GM23338 (cell line): ENCODE measurements at regions not wholly inside any gene's neighbourhood (a gene's known extent, or its start where the extent isn't known, plus 50 kb on each side); places are given as distances from the start of the nearest gene placed in this dataset.

Experiments used
- ATAC-seq: fragments of 200-7000 bp; cut with Tn5 transposase; 3 replicates; pipeline ENCODE4 v1.9.1; 2020
- DNase-seq: peaks from one replicate; pipeline ENCODE4 v3.0.0-alpha.2; 2015; ENCODE audit warnings: low spot score
- H2AFZ ChIP-seq: fragments of 200-600 bp; sonication (generic); 2 replicates; pipeline ENCODE4 v1.8.0; 2016; ENCODE audit warnings: antibody characterized with exemption, mild to moderate bottlenecking, moderate library complexity
- H3F3A ChIP-seq: fragments of 200-600 bp; sonication (generic); replicated peaks from 2 replicates; pipeline ENCODE4 v1.8.0; 2017; ENCODE audit warnings: antibody characterized with exemption, mixed run types, low read depth
- H3K27ac ChIP-seq: fragments of 200-600 bp; sonication (generic); 2 replicates; pipeline ENCODE4 v1.6.1; 2016; ENCODE audit warnings: low read depth
- H3K27me3 ChIP-seq: fragments of 200-600 bp; sonication (generic); 2 replicates; pipeline ENCODE4 v1.8.0; 2016; ENCODE audit warnings: mild to moderate bottlenecking, mixed run types, moderate library complexity; ENCODE audit not compliant: insufficient read depth
- H3K36me3 ChIP-seq: fragments of 200-600 bp; sonication (generic); 2 replicates; pipeline ENCODE4 v1.8.0; 2016; ENCODE audit warnings: mild to moderate bottlenecking; ENCODE audit not compliant: insufficient read depth
- H3K4me1 ChIP-seq: fragments of 200-600 bp; sonication (generic); 2 replicates; pipeline ENCODE4 v1.8.0; 2016; ENCODE audit warnings: mild to moderate bottlenecking, moderate library complexity; ENCODE audit not compliant: insufficient read depth
- H3K4me2 ChIP-seq: fragments of 200-600 bp; sonication (generic); 2 replicates; pipeline ENCODE4 v1.7.1; 2017; ENCODE audit warnings: mixed run types
- H3K4me3 ChIP-seq: fragments of 200-600 bp; sonication (generic); 2 replicates; pipeline ENCODE4 v1.6.1; 2016; ENCODE audit warnings: mixed run types
- H3K79me2 ChIP-seq: fragments of 200-600 bp; sonication (generic); replicated peaks from 2 replicates; pipeline ENCODE4 v1.8.0; 2017; ENCODE audit warnings: mild to moderate bottlenecking; ENCODE audit not compliant: insufficient read depth
- H3K9me2 ChIP-seq: fragments of 200-600 bp; sonication (generic); 2 replicates; pipeline ENCODE4 v1.8.0; 2017; ENCODE audit not compliant: insufficient read depth
- H4K20me1 ChIP-seq: fragments of 200-600 bp; sonication (generic); replicated peaks from 2 replicates; pipeline ENCODE4 v1.8.0; 2017; ENCODE audit warnings: mild to moderate bottlenecking; ENCODE audit not compliant: insufficient read depth
- H3K27ac Mint-ChIP-seq: 2 replicates; pipeline ENCODE4 v1.8.0; 2020; ENCODE audit warnings: inconsistent platforms, mild to moderate bottlenecking, moderate library complexity, mixed read lengths
- H3K27me3 Mint-ChIP-seq: 3 replicates; pipeline ENCODE4 v1.8.0; 2022; ENCODE audit warnings: low read depth, mild to moderate bottlenecking, moderate library complexity, mixed read lengths, inconsistent platforms; ENCODE audit not compliant: insufficient read depth, poor library complexity
- H3K36me3 Mint-ChIP-seq: 3 replicates; pipeline ENCODE4 v1.8.0; 2021; ENCODE audit warnings: low read depth, mild to moderate bottlenecking, inconsistent platforms, moderate library complexity, mixed read lengths
- H3K4me1 Mint-ChIP-seq: 3 replicates; pipeline ENCODE4 v1.8.0; 2020; ENCODE audit warnings: mild to moderate bottlenecking, inconsistent platforms, mixed read lengths
- H3K4me3 Mint-ChIP-seq: 3 replicates; pipeline ENCODE4 v1.8.0; 2021; ENCODE audit warnings: moderate library complexity, mild to moderate bottlenecking, inconsistent platforms, mixed read lengths
- H3K9me3 Mint-ChIP-seq: 3 replicates; pipeline ENCODE4 v1.8.0; 2020; ENCODE audit warnings: moderate library complexity, mild to moderate bottlenecking, inconsistent platforms, mixed read lengths
- CREB1 ChIP-seq: fragments of 250-450 bp; sonication (Bioruptor Pico); IDR thresholded peaks from 2 replicates; pipeline ENCODE4 v1.5.0; 2020; ENCODE audit warnings: low read depth, mild to moderate bottlenecking, moderate library complexity
- ETS1 ChIP-seq: IDR thresholded peaks from 2 replicates; pipeline ENCODE4 v1.6.1; 2016; ENCODE audit warnings: antibody characterized with exemption
- EZH2 ChIP-seq: fragments of 200-600 bp; sonication (generic); IDR thresholded peaks from one replicate; pipeline ENCODE4 v1.8.0; 2017; ENCODE audit warnings: antibody characterized with exemption, mild to moderate bottlenecking, low read depth; ENCODE audit not compliant: unreplicated experiment
- EZH2phosphoT487 ChIP-seq: fragments of 200-600 bp; sonication (generic); IDR thresholded peaks from one replicate; pipeline ENCODE4 v1.8.1; 2018; ENCODE audit warnings: antibody characterized with exemption; ENCODE audit not compliant: unreplicated experiment
- JUNB ChIP-seq: IDR thresholded peaks from one replicate; pipeline ENCODE4 v1.6.1; 2016; ENCODE audit warnings: antibody characterized with exemption; ENCODE audit not compliant: unreplicated experiment
- NANOG ChIP-seq: IDR thresholded peaks from 2 replicates; pipeline ENCODE4 v1.6.1; 2016; ENCODE audit warnings: antibody characterized with exemption, borderline replicate concordance
- POLR2AphosphoS5 ChIP-seq: IDR thresholded peaks from 2 replicates; pipeline ENCODE4 v1.6.1; 2016; ENCODE audit warnings: antibody characterized with exemption, low read depth
- STAT1 ChIP-seq: IDR thresholded peaks from one replicate; pipeline ENCODE4 v1.6.1; 2016; ENCODE audit warnings: antibody characterized with exemption; ENCODE audit not compliant: unreplicated experiment
- ZNF114 ChIP-seq: fragments of 250-450 bp; sonication (Bioruptor Pico); IDR thresholded peaks from 2 replicates; pipeline ENCODE4 v1.5.0; 2020; ENCODE audit warnings: mild to moderate bottlenecking, moderate library complexity
- ZNF331 ChIP-seq: fragments of 250-450 bp; sonication (Bioruptor Pico); IDR thresholded peaks from 2 replicates; pipeline ENCODE4 v1.5.0; 2020; ENCODE audit warnings: low read depth, mild to moderate bottlenecking, moderate library complexity
- ZNF462 ChIP-seq: fragments of 250-450 bp; sonication (Bioruptor Pico); IDR thresholded peaks from 2 replicates; pipeline ENCODE4 v1.5.0; 2020; ENCODE audit warnings: mild to moderate bottlenecking, moderate library complexity
- TF ChIP-seq, protein P1 (sequence below), 2 experiments: fragments of 200-600 bp in 1 of 2; sonication (generic) in 1 of 2; conservative IDR thresholded peaks; 2 replicates each; pipeline versions ENCODE4 v1.5.1 to v1.6.1; 2016 to 2017; ENCODE audit warnings: antibody characterized with exemption in 2 of 2, low read depth in 2 of 2, mild to moderate bottlenecking in 2 of 2, moderate library complexity in 1 of 2
- TF ChIP-seq, protein P2 (sequence below): IDR thresholded peaks from one replicate; pipeline ENCODE4 v1.6.1; 2018; ENCODE audit warnings: antibody characterized with exemption; ENCODE audit not compliant: unreplicated experiment

DNA sequence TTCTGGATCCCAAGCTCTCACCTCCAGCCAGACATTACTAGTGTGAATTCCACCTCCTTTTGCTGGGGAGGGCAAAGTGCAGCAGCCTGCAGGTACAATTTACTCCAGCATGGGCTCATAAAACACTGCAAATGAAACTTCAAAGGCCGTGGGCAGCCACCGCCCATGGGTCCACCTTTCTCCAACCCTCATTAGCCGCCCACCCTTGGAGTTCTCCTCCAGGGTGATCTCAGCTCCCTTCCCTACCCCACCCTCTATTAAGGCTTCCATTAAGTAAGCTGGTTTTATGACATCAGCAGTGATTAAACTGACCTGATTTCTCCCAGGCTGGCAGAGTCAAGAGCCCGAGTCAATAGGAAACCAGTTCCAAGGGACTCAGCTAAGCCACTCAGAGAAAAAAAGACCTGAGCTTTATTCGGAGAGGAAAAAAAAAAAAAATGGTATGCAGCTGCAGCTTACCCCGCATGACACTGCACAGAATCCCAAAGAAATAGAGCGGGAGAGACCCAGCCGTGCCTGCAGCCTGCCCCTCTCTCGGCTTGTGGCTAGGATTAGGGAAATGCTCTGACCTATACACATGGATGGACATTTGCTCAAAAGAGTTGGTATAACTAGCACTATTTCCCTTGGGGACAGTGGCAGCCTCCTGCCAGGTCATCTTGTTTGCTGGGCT is 319.6 kb downstream of the PTTG2 start:
- Histone ChIP-seq H3K27me3 (no peaks in the 10 kb centered on the region), H4K20me1 (no peaks in the 10 kb centered on the region), H3K36me3 (no peaks in the 10 kb centered on the region), H3K27ac (no peak overlapping the region), H3K4me3 (no peak overlapping the region), H3K4me2 (no peak overlapping the region), H3F3A (no peaks in the 10 kb centered on the region), H2AFZ (no peak overlapping the region), H3K9me2 (0 out of 2 replicates have a peak, but pooled peaks cover under 1% of the 10 kb centered on the region), H3K79me2 (no peaks in the 10 kb centered on the region), H3K4me1 (peaks cover 9% of the 10 kb centered on the region)
- H3K4me1 Mint-ChIP-seq = peaks cover 17% of the 10 kb centered on the region
- ATAC-seq (peak; percentile 72), DNase-seq (no peak)
- no peak for TF ChIP-seq JUNB
- TF ChIP-seq STAT1 = no peak
- no peak for TF ChIP-seq ZNF114
- TF ChIP-seq ZNF331 = no peak
- no peak for TF ChIP-seq CREB1 (CRISPR knock-in tag)
- TF ChIP-seq EZH2 = no peak
- TF ChIP-seq, protein P1, sequence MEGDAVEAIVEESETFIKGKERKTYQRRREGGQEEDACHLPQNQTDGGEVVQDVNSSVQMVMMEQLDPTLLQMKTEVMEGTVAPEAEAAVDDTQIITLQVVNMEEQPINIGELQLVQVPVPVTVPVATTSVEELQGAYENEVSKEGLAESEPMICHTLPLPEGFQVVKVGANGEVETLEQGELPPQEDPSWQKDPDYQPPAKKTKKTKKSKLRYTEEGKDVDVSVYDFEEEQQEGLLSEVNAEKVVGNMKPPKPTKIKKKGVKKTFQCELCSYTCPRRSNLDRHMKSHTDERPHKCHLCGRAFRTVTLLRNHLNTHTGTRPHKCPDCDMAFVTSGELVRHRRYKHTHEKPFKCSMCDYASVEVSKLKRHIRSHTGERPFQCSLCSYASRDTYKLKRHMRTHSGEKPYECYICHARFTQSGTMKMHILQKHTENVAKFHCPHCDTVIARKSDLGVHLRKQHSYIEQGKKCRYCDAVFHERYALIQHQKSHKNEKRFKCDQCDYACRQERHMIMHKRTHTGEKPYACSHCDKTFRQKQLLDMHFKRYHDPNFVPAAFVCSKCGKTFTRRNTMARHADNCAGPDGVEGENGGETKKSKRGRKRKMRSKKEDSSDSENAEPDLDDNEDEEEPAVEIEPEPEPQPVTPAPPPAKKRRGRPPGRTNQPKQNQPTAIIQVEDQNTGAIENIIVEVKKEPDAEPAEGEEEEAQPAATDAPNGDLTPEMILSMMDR (conservative IDR thresholded peaks at IDR 0.05; ENCODE audit: low read depth in 2 of 2) = no peak
- no peak for TF ChIP-seq ETS1
- TF ChIP-seq ZNF462 (CRISPR knock-in tag) = no peak
- no peak for TF ChIP-seq POLR2AphosphoS5
- TF ChIP-seq EZH2phosphoT487 = no peak
- TF ChIP-seq NANOG = no peak
- TF ChIP-seq, protein P2, sequence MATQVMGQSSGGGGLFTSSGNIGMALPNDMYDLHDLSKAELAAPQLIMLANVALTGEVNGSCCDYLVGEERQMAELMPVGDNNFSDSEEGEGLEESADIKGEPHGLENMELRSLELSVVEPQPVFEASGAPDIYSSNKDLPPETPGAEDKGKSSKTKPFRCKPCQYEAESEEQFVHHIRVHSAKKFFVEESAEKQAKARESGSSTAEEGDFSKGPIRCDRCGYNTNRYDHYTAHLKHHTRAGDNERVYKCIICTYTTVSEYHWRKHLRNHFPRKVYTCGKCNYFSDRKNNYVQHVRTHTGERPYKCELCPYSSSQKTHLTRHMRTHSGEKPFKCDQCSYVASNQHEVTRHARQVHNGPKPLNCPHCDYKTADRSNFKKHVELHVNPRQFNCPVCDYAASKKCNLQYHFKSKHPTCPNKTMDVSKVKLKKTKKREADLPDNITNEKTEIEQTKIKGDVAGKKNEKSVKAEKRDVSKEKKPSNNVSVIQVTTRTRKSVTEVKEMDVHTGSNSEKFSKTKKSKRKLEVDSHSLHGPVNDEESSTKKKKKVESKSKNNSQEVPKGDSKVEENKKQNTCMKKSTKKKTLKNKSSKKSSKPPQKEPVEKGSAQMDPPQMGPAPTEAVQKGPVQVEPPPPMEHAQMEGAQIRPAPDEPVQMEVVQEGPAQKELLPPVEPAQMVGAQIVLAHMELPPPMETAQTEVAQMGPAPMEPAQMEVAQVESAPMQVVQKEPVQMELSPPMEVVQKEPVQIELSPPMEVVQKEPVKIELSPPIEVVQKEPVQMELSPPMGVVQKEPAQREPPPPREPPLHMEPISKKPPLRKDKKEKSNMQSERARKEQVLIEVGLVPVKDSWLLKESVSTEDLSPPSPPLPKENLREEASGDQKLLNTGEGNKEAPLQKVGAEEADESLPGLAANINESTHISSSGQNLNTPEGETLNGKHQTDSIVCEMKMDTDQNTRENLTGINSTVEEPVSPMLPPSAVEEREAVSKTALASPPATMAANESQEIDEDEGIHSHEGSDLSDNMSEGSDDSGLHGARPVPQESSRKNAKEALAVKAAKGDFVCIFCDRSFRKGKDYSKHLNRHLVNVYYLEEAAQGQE = no peak
- H3K36me3 Mint-ChIP-seq = no peaks in the 10 kb centered on the region
- peaks cover 3% of the 10 kb centered on the region for H3K27me3 Mint-ChIP-seq
- H3K4me3 Mint-ChIP-seq = no peak overlapping the region
- H3K9me3 Mint-ChIP-seq = peaks cover 14% of the 10 kb centered on the region; the same call in 2 of the 3 replicates
- H3K27ac Mint-ChIP-seq = no peak overlapping the region
